ENCODE measurements at regions not wholly inside any gene's neighbourhood (a gene's known extent, or its start where the extent isn't known, plus 50 kb on each side); places are given as distances from the start of the nearest gene placed in this dataset.

DNA sequence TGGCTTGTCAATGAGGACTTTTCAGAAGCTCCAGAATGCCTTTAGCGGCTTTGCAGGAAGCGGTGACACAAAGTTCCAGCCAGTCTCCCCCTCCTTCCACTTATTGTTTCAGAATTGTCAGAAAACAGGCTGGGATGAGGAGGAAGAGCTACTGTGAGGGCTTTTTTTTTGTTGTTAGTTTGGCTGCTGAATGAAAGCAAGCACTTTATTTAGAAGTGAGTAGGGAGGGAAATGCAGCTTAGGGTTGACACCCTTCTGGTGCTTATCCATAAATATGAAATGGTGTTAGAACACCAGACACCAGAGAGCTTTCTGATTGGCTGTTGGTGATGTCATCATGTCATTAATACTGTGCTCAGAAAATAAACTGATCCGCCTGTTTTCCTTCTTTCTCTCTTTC, 251.5 kb downstream of the SOX4 start:
- no peaks in the 10 kb centered on the region for H3K9me3 Mint-ChIP-seq
- no peak overlapping the region for H3K27ac Mint-ChIP-seq
- H3K4me3 Mint-ChIP-seq: no peak overlapping the region
- no peak for ATAC-seq (replicated peaks)
- H3K27me3 Mint-ChIP-seq: peaks cover 12% of the 10 kb centered on the region
- no peaks in the 10 kb centered on the region for H3K36me3 Mint-ChIP-seq (ENCODE audit: low read depth)
- no peaks in the 10 kb centered on the region for H3K4me1 Mint-ChIP-seq

DNA sequence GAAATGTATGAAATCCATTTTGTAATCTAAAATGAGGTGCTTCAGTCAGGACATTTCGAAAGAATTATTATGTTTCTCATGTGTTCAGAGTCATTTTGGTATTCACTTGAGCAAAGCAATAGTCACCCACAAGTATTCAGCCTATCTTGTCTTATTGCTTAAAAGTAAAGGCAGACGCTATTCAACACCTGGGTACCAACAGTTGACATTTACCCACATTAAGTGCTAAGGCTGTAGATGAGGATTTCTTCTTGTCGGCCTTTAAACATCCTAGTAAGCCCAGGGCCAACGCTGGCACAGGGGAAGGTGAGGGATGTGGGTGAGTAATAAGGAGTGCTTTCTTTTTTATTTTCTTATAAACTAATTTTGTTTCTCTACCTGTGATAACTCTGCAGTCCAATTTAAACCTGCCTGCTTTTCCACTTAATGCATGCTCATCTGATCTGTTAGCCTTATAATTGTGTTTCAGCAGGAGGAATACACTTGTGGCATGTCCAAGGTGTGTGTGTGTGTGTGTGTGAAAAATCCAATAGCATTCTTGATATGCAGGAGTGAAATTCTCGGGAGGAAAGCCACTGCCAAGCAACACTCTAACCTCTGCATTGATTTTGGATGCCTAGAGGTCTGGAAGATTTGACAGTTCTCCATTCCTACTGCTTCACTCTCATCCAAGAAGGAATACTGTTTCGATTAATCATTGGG, 252.0 kb downstream of the SOX4 start:
- peaks cover 12% of the 10 kb centered on the region for H3K27me3 Mint-ChIP-seq
- no peaks in the 10 kb centered on the region for H3K4me1 Mint-ChIP-seq
- no peak for ATAC-seq (replicated peaks)

DNA sequence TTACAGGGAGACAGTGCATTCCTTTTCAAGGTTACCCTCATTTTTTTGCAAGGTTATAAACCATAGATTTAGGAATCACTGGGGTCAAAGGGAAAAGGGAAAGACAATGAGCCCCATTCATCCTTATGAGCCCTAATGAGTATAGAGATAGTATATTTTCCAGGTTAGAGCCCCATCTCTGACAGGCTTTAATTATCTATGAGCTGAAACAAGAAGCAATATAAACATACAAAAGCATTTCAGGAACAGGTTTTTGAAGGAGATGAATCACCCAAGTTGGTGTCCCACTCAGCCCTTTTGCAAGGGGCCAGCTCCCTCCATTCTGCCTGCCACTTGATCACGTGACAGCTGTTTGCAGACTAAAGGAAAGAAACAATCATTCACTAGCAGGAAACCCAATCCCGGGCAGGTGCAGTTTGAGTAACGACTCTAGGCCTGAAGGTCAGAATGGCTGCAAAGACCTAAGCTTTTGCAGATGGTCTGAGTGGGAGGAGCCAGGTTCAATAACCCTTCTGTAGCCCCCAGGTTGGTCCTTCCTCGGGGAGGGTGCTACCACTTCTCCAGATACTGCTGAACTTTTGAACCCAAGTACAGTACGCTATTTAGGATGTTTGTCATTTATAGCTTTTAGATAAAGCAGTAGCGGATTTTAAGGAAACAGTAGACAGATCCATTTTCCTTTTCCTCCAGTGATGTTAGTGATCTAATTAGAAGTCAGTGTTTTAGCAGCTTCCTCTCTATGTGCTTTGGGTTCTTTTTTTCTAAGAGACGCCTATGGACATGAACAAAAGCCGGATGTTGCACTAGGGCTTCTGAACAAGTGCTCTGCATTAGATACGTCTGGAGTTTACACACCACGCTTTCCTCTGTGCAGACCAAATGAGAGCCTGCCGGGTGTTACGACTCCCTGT, 253.2 kb downstream of the SOX4 start:
- H3K4me3 Mint-ChIP-seq: no peak overlapping the region

More for the DNA sequence above, 252.0 kb downstream of the SOX4 start:
- no peak overlapping the region for H3K4me3 Mint-ChIP-seq
- H3K9me3 Mint-ChIP-seq: no peaks in the 10 kb centered on the region
- H3K27ac Mint-ChIP-seq: no peak overlapping the region
- H3K36me3 Mint-ChIP-seq (ENCODE audit: low read depth): no peaks in the 10 kb centered on the region

DNA sequence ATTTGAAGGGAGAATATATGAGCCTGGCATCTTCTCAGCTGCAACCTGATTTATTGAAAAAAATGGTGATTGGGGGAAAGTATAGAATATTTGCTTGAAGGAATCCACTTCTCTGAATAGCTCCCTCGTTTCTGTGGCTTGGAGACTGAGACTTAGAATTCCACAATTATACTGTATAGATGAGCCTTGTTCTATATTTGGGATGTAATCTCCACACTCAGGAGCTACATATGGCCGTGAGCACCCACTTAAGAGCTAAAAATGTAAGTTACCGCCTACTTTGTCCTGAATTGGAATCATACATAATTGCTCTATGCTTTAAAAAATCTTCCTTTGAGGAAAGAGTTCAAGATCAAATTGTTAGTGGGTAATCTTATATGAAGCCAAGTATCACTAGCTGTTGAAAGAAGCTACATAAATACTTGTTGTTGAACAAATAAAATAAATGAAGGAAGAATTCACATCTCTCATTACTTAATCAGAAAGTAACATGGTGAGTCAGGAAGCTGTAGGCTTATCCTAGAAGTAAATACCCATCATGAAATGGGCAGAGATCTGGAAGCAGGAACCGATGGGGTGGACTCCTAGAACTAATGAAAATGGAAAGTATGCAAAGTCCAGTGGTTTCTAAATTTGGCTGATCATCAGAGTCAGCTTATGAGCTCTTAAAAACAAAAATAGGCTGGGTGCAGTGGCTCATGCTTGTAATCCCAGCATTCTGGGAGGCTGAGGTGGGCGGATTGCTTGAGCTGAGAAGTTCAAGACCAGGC, 254.3 kb downstream of the SOX4 start:
- Mint-ChIP-seq H3K27ac (no peak overlapping the region), H3K9me3 (no peaks in the 10 kb centered on the region), H3K27me3 (peaks cover 12% of the 10 kb centered on the region), H3K4me1 (no peaks in the 10 kb centered on the region), H3K36me3 (ENCODE audit: low read depth) (no peaks in the 10 kb centered on the region), H3K4me3 (no peak overlapping the region)
- no peak for ATAC-seq (replicated peaks)

More for the DNA sequence above, 253.2 kb downstream of the SOX4 start:
- no peak for ATAC-seq (replicated peaks)
- Mint-ChIP-seq H3K4me1 (no peaks in the 10 kb centered on the region), H3K27me3 (peaks cover 12% of the 10 kb centered on the region), H3K9me3 (no peaks in the 10 kb centered on the region), H3K27ac (no peak overlapping the region), H3K36me3 (ENCODE audit: low read depth) (no peaks in the 10 kb centered on the region)

DNA sequence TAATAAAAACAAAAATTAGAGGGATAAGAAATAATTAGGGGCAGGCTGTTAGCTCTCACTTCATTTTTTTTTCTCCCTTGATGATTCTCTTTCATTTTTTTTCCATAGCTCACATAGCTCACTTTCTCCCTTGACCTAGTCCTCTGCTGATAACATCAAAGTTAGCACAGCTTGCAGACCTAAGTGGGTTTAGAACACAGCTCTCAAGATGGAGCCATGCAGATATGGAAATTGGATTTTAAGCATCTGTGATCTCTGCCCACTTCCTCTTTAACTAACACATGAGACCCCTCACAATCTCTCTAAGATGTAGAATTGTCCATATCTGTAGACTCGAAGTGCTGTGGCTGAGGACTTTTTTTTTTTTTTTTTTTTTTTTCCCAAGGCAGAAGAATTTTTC, 257.1 kb downstream of the SOX4 start:
- Mint-ChIP-seq H3K4me3 (no peak overlapping the region), H3K27me3 (peaks cover 12% of the 10 kb centered on the region), H3K27ac (no peak overlapping the region), H3K4me1 (no peaks in the 10 kb centered on the region), H3K9me3 (no peaks in the 10 kb centered on the region), H3K36me3 (ENCODE audit: low read depth) (no peaks in the 10 kb centered on the region)
- no peak for ATAC-seq (replicated peaks)

DNA sequence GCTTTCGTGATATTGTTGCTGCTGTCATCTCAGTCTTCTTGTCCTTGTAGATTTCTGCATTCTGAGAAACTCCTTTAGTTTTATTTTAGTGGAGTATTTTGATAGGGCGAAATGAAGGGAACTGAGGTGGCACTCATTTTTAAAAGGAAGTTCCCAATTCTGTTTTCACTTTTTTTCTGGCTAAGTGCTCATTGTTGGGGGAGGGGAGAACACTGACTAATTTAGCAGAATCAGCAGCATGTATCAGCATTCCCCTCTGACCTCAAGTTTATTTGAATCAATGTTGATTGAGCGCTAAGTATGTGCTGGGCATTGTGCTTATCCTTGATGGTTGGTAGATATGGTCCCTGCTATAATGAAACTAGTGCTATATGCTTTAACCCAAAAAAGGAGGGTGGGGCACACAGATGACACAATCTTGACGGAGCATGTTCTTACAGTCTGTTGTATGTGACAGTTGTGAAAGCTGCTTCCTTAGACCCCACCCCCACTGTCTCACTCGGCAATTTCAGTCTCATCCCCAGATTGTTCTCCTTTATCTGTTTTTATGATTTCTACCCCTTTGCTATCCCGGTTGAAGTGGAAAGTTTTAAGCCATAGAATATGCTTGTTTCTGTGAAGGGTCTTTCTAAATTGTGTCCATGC, 262.4 kb downstream of the SOX4 start:
- H3K4me1 Mint-ChIP-seq: no peaks in the 10 kb centered on the region
- ATAC-seq (replicated peaks): no peak
- H3K9me3 Mint-ChIP-seq: peaks cover 3% of the 10 kb centered on the region
- no peak overlapping the region for H3K27ac Mint-ChIP-seq
- H3K36me3 Mint-ChIP-seq (ENCODE audit: low read depth): no peaks in the 10 kb centered on the region
- no peak overlapping the region for H3K4me3 Mint-ChIP-seq
- H3K27me3 Mint-ChIP-seq: no peaks in the 10 kb centered on the region

DNA sequence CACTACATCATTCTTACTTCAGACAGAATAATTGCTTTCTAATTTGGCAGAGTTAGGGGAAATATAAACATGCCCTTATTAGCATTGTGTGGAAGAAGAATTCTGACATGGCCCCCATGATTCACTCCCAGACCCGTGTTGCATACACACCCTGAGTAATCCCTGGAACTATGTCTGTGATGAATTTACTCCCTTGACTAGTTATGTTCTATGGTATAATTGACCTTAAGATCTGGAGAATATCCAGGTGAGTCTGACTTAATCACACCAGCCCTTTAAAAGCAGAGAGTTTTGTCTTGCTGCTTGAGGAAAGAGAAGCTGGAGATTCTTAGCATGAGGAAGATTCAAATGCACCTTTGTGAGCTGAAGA, 262.9 kb downstream of the SOX4 start:
- peaks cover 6% of the 10 kb centered on the region for H3K9me3 Mint-ChIP-seq
- H3K4me3 Mint-ChIP-seq: no peak overlapping the region
- H3K27ac Mint-ChIP-seq: no peak overlapping the region
- no peak for ATAC-seq (replicated peaks)
- H3K36me3 Mint-ChIP-seq (ENCODE audit: low read depth): no peaks in the 10 kb centered on the region
- no peaks in the 10 kb centered on the region for H3K4me1 Mint-ChIP-seq
- no peaks in the 10 kb centered on the region for H3K27me3 Mint-ChIP-seq

DNA sequence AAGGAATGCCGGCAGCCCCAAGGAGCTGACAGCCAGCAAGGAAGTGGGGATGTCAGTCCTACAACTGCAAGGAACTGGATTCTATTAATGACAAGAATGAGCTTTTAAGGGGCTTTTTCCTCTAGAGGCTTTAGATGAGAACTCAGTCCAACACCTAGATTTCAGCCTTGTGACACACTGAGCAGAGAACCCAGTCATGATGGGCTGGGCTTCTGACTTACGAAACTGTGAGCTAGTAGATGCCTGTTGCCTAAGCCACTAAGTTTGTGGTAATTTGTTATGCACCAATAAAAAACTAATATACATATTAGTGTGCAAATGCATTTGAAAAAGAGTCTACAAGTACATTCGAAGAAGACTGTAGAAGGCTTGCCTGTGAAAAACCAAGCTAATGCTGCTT, 263.3 kb downstream of the SOX4 start:
- Mint-ChIP-seq H3K4me1 (no peaks in the 10 kb centered on the region), H3K4me3 (no peak overlapping the region), H3K36me3 (ENCODE audit: low read depth) (no peaks in the 10 kb centered on the region), H3K27me3 (no peaks in the 10 kb centered on the region), H3K27ac (no peak overlapping the region), H3K9me3 (peaks cover 6% of the 10 kb centered on the region)
- ATAC-seq (replicated peaks): no peak

DNA sequence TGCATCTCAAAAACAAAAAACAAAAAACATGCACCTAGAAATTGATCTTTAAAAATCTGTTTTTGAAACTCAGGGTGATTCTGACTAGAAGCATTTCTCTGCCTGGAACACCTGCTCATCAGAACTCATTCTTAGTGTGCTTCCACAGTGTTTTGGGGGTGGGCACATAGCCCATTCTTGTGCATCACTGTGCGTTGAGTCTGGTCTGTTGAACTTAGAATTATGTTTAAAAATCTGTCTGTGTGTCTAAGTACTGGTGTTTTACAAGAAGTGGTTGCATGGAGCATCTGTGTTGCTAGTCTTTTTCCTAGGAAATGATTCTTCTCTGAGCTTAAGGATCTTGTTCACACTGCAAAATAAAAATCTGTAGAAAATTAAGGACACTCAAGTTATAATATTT, 264.5 kb downstream of the SOX4 start:
- Mint-ChIP-seq H3K9me3 (peaks cover 6% of the 10 kb centered on the region), H3K36me3 (ENCODE audit: low read depth) (no peaks in the 10 kb centered on the region), H3K27me3 (no peaks in the 10 kb centered on the region), H3K4me1 (no peaks in the 10 kb centered on the region), H3K27ac (no peak overlapping the region), H3K4me3 (no peak overlapping the region)
- no peak for ATAC-seq (replicated peaks)

DNA sequence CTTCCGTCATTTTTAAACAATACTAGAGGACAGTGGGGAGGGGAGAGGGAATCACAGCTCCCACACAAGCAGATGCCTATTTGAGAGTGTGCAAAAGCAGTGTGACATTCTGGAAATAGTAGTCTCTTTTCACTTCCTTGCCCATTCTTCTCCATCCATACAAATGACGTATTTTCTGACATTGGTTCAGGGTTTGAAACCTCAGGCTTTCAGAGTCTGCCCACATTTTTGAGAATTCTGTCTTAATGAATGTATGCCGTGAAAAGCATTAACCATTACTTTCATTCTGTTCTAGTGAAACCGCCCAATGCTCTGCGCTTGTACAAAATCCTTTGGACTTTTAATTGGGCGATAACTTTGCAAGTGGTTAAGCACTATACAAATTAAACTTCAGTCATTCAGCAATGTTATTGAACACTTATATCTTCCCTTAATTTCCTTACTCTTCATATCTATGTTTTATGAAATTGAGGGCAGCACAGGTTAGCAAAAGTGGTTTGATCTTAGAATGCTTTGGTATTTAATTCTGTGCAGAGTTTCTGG, 265.7 kb downstream of the SOX4 start:
- no peaks in the 10 kb centered on the region for H3K27me3 Mint-ChIP-seq
- H3K36me3 Mint-ChIP-seq (ENCODE audit: low read depth): no peaks in the 10 kb centered on the region
- no peaks in the 10 kb centered on the region for H3K4me1 Mint-ChIP-seq
- no peak for ATAC-seq (replicated peaks)
- H3K9me3 Mint-ChIP-seq: peaks cover 6% of the 10 kb centered on the region
- no peak overlapping the region for H3K27ac Mint-ChIP-seq
- H3K4me3 Mint-ChIP-seq: no peak overlapping the region

DNA sequence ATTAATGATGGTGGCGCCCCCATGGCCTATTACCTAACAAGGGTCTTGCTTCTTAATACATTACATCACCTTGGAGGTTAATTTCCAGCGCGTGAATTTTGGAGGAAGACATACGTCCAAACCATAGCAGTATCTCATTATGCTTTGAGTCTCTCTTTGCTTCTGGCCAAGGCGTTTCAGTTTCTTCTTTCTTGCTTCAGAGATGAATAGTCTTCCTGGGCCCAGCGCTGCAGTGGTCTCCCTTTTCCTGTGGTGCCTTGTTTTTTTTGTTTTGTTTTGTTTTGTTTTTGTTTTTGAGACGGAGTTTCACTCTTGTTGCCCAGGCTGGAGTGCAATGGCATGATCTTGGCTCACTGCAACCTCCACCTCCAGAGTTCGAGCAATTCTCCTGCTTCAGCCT, 268.4 kb downstream of the SOX4 start:
- peaks cover 6% of the 10 kb centered on the region for H3K9me3 Mint-ChIP-seq
- H3K27ac Mint-ChIP-seq: no peak overlapping the region
- ATAC-seq (replicated peaks): no peak
- no peak overlapping the region for H3K4me3 Mint-ChIP-seq
- H3K36me3 Mint-ChIP-seq (ENCODE audit: low read depth): no peaks in the 10 kb centered on the region
- peaks cover 3% of the 10 kb centered on the region for H3K27me3 Mint-ChIP-seq
- no peaks in the 10 kb centered on the region for H3K4me1 Mint-ChIP-seq

DNA sequence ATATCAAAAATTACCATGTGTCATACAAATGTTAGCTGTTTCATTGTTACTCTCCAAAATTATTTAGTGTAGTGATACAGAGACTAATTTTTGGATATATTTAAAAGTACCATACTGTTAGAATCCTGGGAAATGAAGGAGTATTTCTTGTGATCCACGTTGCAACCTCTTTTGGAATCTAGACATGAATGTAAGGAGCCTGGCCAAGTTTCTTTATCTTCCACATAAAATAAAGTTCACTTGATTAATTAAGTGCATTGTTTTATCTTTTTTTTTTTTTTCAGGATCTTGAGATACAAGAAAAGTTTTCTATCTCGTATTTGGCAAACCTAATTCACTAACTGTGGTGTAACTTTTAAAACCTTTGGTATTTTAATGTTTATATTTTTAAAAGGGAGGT, 270.7 kb downstream of the SOX4 start:
- ATAC-seq (replicated peaks): no peak
- no peaks in the 10 kb centered on the region for H3K36me3 Mint-ChIP-seq (ENCODE audit: low read depth)
- no peak overlapping the region for H3K4me3 Mint-ChIP-seq
- H3K4me1 Mint-ChIP-seq: no peaks in the 10 kb centered on the region
- peaks cover 3% of the 10 kb centered on the region for H3K27me3 Mint-ChIP-seq
- H3K27ac Mint-ChIP-seq: no peak overlapping the region
- peaks cover 8% of the 10 kb centered on the region for H3K9me3 Mint-ChIP-seq

DNA sequence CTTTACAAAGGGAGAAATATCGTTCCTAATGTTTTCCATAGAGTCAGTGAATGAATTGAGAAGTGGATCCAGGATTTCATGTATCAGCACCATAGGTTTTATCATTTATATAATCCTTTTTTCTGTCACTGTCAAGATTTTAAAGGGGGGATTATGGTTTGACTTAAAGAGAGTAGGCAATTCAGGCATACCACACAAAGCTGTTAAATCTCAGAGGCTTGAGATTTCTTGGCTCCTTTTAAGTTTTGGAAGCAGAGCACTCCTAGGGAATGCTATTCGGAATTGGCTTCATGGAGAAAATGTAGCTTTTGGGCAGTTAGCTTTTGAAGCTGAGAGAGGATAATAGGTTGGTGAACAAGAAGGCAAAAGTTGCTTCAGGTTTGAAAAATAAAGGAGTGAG, 274.7 kb downstream of the SOX4 start:
- peaks cover 9% of the 10 kb centered on the region for H3K27me3 Mint-ChIP-seq
- H3K27ac Mint-ChIP-seq: no peak overlapping the region
- H3K4me1 Mint-ChIP-seq: no peaks in the 10 kb centered on the region
- no peak overlapping the region for H3K4me3 Mint-ChIP-seq
- no peaks in the 10 kb centered on the region for H3K36me3 Mint-ChIP-seq (ENCODE audit: low read depth)
- peaks cover 3% of the 10 kb centered on the region for H3K9me3 Mint-ChIP-seq
- no peak for ATAC-seq (replicated peaks)

DNA sequence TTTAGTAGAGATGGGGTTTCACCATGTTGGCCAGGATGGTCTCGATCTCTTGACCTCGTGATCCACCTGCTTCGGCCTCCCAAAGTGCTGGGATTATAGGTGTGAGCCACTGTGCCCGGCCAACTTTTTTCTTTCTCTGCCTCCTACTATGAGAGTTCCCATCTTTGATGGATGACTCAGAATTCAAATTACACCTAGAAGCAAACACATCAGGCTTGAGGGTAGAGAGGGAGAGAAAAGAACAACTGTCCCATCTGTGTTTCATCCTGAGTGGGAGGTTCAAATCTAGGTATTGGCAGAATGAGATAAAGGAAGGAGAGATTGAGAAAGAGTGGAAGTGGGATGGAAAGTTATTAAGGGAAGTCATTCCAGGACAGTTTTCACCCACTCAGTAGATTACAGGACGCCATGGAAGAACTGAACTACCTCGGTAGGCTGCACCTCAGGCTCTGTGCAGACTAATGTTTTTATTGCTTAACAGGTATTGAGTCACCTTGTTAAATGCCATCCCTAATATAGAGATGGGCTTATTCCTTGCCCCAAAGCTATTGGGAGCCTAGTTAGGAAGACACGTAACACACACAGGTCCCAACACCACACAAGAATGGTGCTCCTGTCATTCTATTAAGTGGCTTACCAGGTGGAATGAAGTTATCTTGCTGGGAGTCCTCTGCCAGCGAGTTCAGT, 275.7 kb downstream of the SOX4 start:
- H3K27me3 Mint-ChIP-seq: peaks cover 13% of the 10 kb centered on the region
- no peaks in the 10 kb centered on the region for H3K36me3 Mint-ChIP-seq (ENCODE audit: low read depth)
- H3K27ac Mint-ChIP-seq: no peak overlapping the region
- peaks cover 3% of the 10 kb centered on the region for H3K9me3 Mint-ChIP-seq
- H3K4me1 Mint-ChIP-seq: no peaks in the 10 kb centered on the region
- no peak overlapping the region for H3K4me3 Mint-ChIP-seq
- ATAC-seq (replicated peaks): no peak
